Common myeloid progenitor, CD34-positive (primary cell): ENCODE measurements at regions not wholly inside any gene's neighbourhood (a gene's known extent, or its start where the extent isn't known, plus 50 kb on each side); places are given as distances from the start of the nearest gene placed in this dataset.

ENCODE experiments used
- CTCF ChIA-PET: fragments of 350-600 bp; sonication (Branson Sonifier 250); formaldehyde crosslinking; loops from one replicate; lab custom pipeline; 2021; ENCODE audit warnings: antibody characterized with exemption; lab: Charles Lee
- POLR2A ChIA-PET: fragments of 350-600 bp; sonication (Branson Sonifier 250); formaldehyde crosslinking; loops from one replicate; lab custom pipeline; 2021; ENCODE audit warnings: antibody characterized with exemption; lab: Charles Lee
- DNase-seq, 3 donors: peaks; one replicate each; pipeline versions ENCODE4 v3.0.0 to v3.0.0-alpha.2; 2013
- H3K27ac ChIP-seq, 2 experiments: 1 replicate in 1 of 2; 2 replicates in 1 of 2; pipeline ENCODE4 v1.7.0; 2013; ENCODE audit warnings: inconsistent platforms in 2 of 2, low read length in 2 of 2, mild to moderate bottlenecking in 2 of 2, low read depth in 1 of 2, moderate library complexity in 1 of 2; ENCODE audit not compliant: severe bottlenecking in 2 of 2, insufficient read depth in 1 of 2, poor library complexity in 1 of 2
- H3K27me3 ChIP-seq, 5 experiments: replicated peaks in 2 of 5; 1 replicate in 3 of 5; 2 replicates in 2 of 5; pipeline versions ENCODE4 v1.6.1 to v1.7.0; 2013; ENCODE audit warnings: low read length in 4 of 5, mild to moderate bottlenecking in 2 of 5, moderate library complexity in 2 of 5, inconsistent platforms in 1 of 5; ENCODE audit not compliant: insufficient read depth in 5 of 5, control insufficient read depth in 4 of 5
- H3K36me3 ChIP-seq, 4 experiments: 1 replicate in 2 of 4; 2 replicates in 2 of 4; pipeline versions ENCODE4 v1.6.1 to v1.7.0; 2013; ENCODE audit warnings: low read length in 3 of 4, control low read depth in 1 of 4, mild to moderate bottlenecking in 1 of 4; ENCODE audit not compliant: control insufficient read depth in 4 of 4, insufficient read depth in 4 of 4
- H3K4me1 ChIP-seq, 4 experiments: 1 replicate in 3 of 4; 2 replicates in 1 of 4; pipeline versions ENCODE4 v1.6.1 to v1.7.1; 2013; ENCODE audit warnings: low read length in 3 of 4, mild to moderate bottlenecking in 3 of 4, control low read depth in 1 of 4, inconsistent platforms in 1 of 4, moderate library complexity in 1 of 4; ENCODE audit not compliant: control insufficient read depth in 4 of 4, insufficient read depth in 4 of 4; ENCODE audit errors: control extremely low read depth in 1 of 4
- H3K4me3 ChIP-seq, 7 experiments: 1 replicate in 4 of 7; 2 replicates in 3 of 7; pipeline versions ENCODE4 v1.5.1 to v1.7.0; 2013; ENCODE audit warnings: mild to moderate bottlenecking in 7 of 7, low read length in 6 of 7, moderate library complexity in 6 of 7, inconsistent platforms in 2 of 7, low read depth in 2 of 7, control low read depth in 1 of 7; ENCODE audit not compliant: insufficient read depth in 4 of 7, control insufficient read depth in 1 of 7; ENCODE audit errors: extremely low read depth in 1 of 7
- H3K9me3 ChIP-seq, 5 experiments: 1 replicate in 4 of 5; 2 replicates in 1 of 5; pipeline versions ENCODE4 v1.6.1 to v1.7.1; 2013; ENCODE audit warnings: low read length in 4 of 5, mild to moderate bottlenecking in 2 of 5, inconsistent platforms in 1 of 5, low read depth in 1 of 5, moderate library complexity in 1 of 5; ENCODE audit not compliant: control insufficient read depth in 4 of 5, insufficient read depth in 2 of 5; ENCODE audit errors: control extremely low read depth in 1 of 5
- WGBS: methylation state at CpG from one replicate; pipeline ENCODE4 v1.1.5; 2013; ENCODE audit not compliant: insufficient coverage; 5-methylcytosine and 5-hydroxymethylcytosine counted together

- POLR2A ChIA-PET = no interaction called here
- no peaks in the 10 kb centered on the region for H3K4me1 ChIP-seq
- H3K27me3 ChIP-seq = no peaks in the 10 kb centered on the region
- H3K27ac ChIP-seq = no peak overlapping the region
- peaks cover 0 to 3% (median 0%) of the 10 kb centered on the region in 5 experiments for H3K9me3 ChIP-seq
- DNase-seq = no peak
- CTCF ChIA-PET = no interaction called here
- 100% methylated on average over 1 of the region's 2 CpGs for WGBS
- H3K4me3 ChIP-seq = no peak overlapping the region
- H3K36me3 ChIP-seq = no peaks in the 10 kb centered on the region
Measured at GRCh38 chr5:89028595-89029285, 145.8 kb upstream of the MEF2C start.

- WGBS = no CpG with 5 or more reads among the region's 3 CpGs
- POLR2A ChIA-PET = no interaction called here
- no peak for DNase-seq
- CTCF ChIA-PET = no interaction called here
- Histone ChIP-seq H3K36me3 (no peaks in the 10 kb centered on the region), H3K4me1 (no peaks in the 10 kb centered on the region), H3K4me3 (no peak overlapping the region), H3K27me3 (no peaks in the 10 kb centered on the region), H3K27ac (no peak overlapping the region), H3K9me3 (peaks cover 0 to 3% (median 0%) of the 10 kb centered on the region in 5 experiments)
Measured at GRCh38 chr5:89024045-89024444, 141.1 kb upstream of the MEF2C start.

- DNase-seq = no peak
- H3K4me3 ChIP-seq = no peak overlapping the region
- H3K36me3 ChIP-seq = no peaks in the 10 kb centered on the region
- ChIA-PET CTCF (no interaction called here), POLR2A (no interaction called here)
- H3K27me3 ChIP-seq = no peaks in the 10 kb centered on the region
- H3K27ac ChIP-seq = no peak overlapping the region
- 100% methylated on average over 3 of the region's 4 CpGs for WGBS
- no peaks in the 10 kb centered on the region for H3K9me3 ChIP-seq
- H3K4me1 ChIP-seq = no peaks in the 10 kb centered on the region
Measured at GRCh38 chr5:89020926-89021610, 138.1 kb upstream of the MEF2C start.

- H3K36me3 ChIP-seq = no peaks in the 10 kb centered on the region
- no peak for DNase-seq
- no peaks in the 10 kb centered on the region for H3K9me3 ChIP-seq
- no peaks in the 10 kb centered on the region for H3K4me1 ChIP-seq
- ChIA-PET POLR2A (no interaction called here), CTCF (no interaction called here)
- no peak overlapping the region for H3K4me3 ChIP-seq
- H3K27ac ChIP-seq = no peak overlapping the region
- 96% methylated on average over 2 of the region's 3 CpGs for WGBS
- H3K27me3 ChIP-seq = no peaks in the 10 kb centered on the region
Measured at GRCh38 chr5:89016741-89017303, 133.8 kb upstream of the MEF2C start.

GRCh38 chr5:89015409-89015808 is 132.4 kb upstream of the MEF2C start:
- Histone ChIP-seq H3K9me3 (no peaks in the 10 kb centered on the region), H3K4me1 (no peaks in the 10 kb centered on the region), H3K4me3 (no peak overlapping the region), H3K27me3 (no peaks in the 10 kb centered on the region), H3K27ac (no peak overlapping the region), H3K36me3 (no peaks in the 10 kb centered on the region)
- ChIA-PET POLR2A (no interaction called here), CTCF (no interaction called here)
- DNase-seq = no peak
- WGBS = no CpG with 5 or more reads among the region's 1 CpG

GRCh38 chr5:89011778-89012711 is 129.1 kb upstream of the MEF2C start:
- H3K27me3 ChIP-seq = no peaks in the 10 kb centered on the region
- H3K4me3 ChIP-seq = no peak overlapping the region
- no peak for DNase-seq
- CTCF ChIA-PET = interaction anchor here (1.0 kb wide), 1 partner anchor 11 kb away, joined by 4 read pairs; no protein-coding TSS in a partner anchor
- POLR2A ChIA-PET = interaction anchor here (0.6 kb wide), 1 partner anchor 693 kb away, joined by 4 read pairs; no protein-coding TSS in a partner anchor
- H3K4me1 ChIP-seq = no peaks in the 10 kb centered on the region
- no peaks in the 10 kb centered on the region for H3K36me3 ChIP-seq
- 100% methylated on average over 2 of the region's 6 CpGs for WGBS
- H3K9me3 ChIP-seq = no peaks in the 10 kb centered on the region
- H3K27ac ChIP-seq = no peak overlapping the region
